Sciatic nerve (tissue), 2 donors: ENCODE measurements at regions not wholly inside any gene's neighbourhood (a gene's known extent, or its start where the extent isn't known, plus 50 kb on each side); places are given as distances from the start of the nearest gene placed in this dataset.

Experiments
- ATAC-seq: fragments of 200-7000 bp; cut with Tn5 transposase; one replicate; pipeline ENCODE4 v1.9.1; 2020; ENCODE audit warnings: mild to moderate bottlenecking, moderate library complexity
- DNase-seq: peaks from one replicate; pipeline ENCODE4 v3.0.0-alpha.2; 2020; ENCODE audit warnings: low spot score
- intact Hi-C: fragments of 100-400 bp; cut with DNase I; formaldehyde crosslinking; loops from one replicate; pipeline ENCODE4 v1.14.2; 2022
- donor health status: DM: no; HTN: no; CAD: no.
- donor health status: DM: no; HTN: no; CAD: no.

GRCh38 chr5:3912790-3913189 lies 317.2 kb downstream of the IRX1 start:
- ATAC-seq (no peak), DNase-seq (no peak)
- intact Hi-C loops = no loop called here

DNA sequence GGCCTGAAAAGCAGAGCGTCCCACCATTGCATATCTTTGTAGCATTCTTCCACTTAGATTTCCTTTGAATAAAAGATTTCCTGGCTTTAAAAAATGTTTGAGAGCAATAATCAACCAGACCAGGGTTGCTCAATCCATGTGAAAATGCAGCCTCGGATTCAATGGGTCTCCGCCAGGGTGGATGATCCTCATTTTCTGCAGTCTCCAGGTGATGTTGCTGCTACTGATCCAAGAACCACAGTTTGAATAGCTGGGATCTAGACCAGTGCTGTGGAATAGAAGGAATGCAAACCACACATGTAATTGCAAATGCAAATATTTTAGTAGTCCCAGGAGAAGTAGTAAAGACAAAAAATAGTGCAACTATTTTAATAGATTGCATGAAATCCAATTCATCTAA lies 317.6 kb downstream of the IRX1 start:
- DNase-seq = no peak
- peak; percentile 76 for ATAC-seq
- intact Hi-C loops = no loop called here

DNA sequence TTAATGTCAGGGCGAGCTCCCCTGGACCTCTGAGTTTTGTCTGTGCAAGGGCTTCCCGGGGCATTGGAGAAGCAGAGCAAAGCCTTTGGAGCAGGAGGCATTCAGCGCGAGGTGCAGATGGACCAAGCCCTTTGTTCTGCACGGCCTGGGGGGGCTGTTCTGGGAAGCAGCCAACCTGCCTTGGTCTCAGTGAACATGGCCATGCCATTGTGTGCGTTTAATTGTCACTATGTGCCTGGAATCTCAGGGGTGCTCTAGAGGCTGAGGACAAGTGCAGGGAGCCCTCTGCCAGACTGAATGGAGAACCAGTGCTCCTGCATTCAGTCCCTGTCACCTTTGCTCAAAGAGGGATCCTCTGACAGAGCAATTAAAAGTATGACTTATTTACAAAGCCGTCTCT lies 329.4 kb downstream of the IRX1 start:
- DNase-seq (no peak), ATAC-seq (no peak)
- intact Hi-C loops = no loop called here

DNA sequence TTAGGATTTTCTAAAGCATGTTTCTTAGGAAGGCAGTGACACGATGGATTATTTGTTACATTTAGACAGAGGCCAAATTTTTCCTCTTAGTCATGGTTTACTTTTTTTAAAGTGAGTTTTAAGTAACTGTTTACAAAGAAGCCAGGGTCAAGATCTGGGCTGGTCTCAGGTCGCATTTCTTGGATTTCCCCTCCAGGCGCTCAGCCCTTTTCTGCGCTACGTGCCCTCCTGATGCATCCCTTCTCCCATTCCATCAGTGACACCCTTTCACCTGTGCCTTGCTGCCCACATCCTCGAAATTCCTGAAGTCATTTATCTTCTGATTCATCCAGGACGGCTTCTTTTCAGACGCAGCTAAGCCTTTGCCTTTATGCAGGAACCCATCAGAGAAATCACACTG lies 330.3 kb downstream of the IRX1 start:
- intact Hi-C loops = no loop called here
- no peak for DNase-seq
- ATAC-seq = no peak

- intact Hi-C loops = no loop called here
- ATAC-seq = no peak
- DNase-seq = no peak
Measured at GRCh38 chr5:3929799-3930198, 334.2 kb downstream of the IRX1 start.

- DNase-seq = no peak
- intact Hi-C loops = no loop called here
- ATAC-seq = no peak
Measured at GRCh38 chr5:3931976-3932375, 336.3 kb downstream of the IRX1 start.

DNA sequence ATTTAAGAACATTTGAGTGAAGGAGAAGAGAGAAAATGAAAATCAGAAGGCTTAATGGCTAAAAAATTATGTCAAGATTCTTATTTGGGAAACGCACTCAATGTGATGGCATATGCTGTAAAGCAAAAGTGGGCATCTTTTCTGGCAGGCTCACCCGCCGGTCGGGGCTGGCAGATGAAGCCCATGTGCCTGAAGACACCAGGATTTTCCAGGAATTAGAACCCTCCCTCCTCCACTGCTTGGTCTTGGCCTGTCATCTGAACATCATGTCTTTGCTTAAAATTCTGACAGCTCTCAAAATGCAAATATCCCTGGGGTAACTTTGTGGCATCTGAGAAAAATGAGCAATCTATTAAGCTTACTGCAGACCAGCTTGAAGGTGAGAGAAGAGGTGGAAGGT lies 337.9 kb downstream of the IRX1 start:
- intact Hi-C loops = no loop called here
- ATAC-seq (no peak), DNase-seq (no peak)

GRCh38 chr5:3933966-3934365 lies 338.3 kb downstream of the IRX1 start:
- DNase-seq = no peak
- intact Hi-C loops = no loop called here
- no peak for ATAC-seq

- DNase-seq (no peak), ATAC-seq (no peak)
- intact Hi-C loops = no loop called here
Measured at GRCh38 chr5:3943859-3944258, 348.2 kb downstream of the IRX1 start.

GRCh38 chr5:3944930-3945329 lies 349.3 kb downstream of the IRX1 start:
- intact Hi-C loops = no loop called here
- DNase-seq (no peak), ATAC-seq (no peak)

DNA sequence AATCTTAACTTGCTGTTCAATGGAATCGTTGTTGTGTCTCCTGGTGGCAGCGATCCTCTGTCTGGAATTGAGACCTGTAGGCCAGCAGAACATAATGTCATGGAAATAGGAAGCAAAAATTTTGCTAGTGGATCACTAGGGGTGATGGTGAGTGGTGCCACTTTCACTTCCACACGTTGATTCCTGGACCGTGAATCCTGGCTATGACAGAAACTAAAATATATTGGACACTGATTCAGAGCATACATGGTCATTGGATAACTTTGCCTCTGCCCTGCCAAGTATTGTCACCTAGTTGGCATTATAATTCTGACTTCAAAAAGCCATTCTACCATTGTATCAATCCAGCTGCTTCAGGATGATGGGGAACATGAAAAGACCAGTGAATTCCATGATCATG lies 353.2 kb downstream of the IRX1 start:
- ATAC-seq = no peak
- DNase-seq = no peak

GRCh38 chr5:3954199-3954598 lies 358.6 kb downstream of the IRX1 start:
- ATAC-seq (no peak), DNase-seq (no peak)
- intact Hi-C loops = no loop called here

More for the DNA sequence above, 353.2 kb downstream of the IRX1 start:
- intact Hi-C loops = no loop called here

- no peak for DNase-seq
- intact Hi-C loops = no loop called here
- ATAC-seq = no peak
Measured at GRCh38 chr5:3954633-3955032, 359.0 kb downstream of the IRX1 start.

- ATAC-seq = no peak
- intact Hi-C loops = no loop called here
- DNase-seq = no peak
Measured at GRCh38 chr5:3957658-3958057, 362.0 kb downstream of the IRX1 start.

GRCh38 chr5:3958389-3958788 lies 362.8 kb downstream of the IRX1 start:
- DNase-seq (no peak), ATAC-seq (no peak)
- intact Hi-C loops = no loop called here

DNA sequence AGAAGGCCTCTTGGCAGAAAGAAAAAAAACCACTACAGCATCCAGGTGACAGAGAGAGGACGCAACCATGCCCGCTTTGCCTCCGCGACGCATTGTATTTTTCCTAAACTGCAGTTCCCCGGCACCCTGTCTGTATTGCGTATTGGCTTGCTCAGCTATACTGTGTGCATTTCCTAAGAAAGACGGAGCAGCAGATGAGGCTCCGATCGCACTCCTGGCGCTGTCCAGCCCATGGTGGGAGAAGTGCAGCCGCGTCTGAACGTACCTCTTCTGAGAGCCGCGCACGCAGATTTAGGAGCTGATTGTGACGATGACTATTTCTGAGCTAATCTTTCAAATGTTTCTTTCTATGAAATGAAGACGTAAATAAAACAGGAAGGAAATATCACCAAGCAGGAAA lies 366.5 kb downstream of the IRX1 start:
- no peak for ATAC-seq
- intact Hi-C loops = no loop called here
- no peak for DNase-seq

DNA sequence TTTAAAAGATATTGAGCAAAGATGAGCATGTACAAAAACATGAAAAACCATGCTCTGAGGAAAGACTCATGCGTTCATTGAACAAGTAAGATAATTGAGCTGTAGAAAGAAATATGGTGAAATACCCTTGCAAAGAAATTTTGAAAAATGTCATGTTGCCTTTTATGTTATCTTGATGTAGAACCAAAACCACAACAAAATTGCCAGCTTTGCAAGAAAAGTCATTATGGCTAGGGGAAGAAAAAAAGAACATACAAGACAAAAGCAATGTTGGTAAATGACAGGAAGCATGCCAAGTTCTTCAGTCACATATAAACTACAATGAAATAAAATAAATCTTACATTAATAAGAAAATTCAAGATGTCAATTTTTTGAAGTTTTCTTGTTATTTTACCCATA lies 368.0 kb downstream of the IRX1 start:
- intact Hi-C loops = no loop called here
- no peak for DNase-seq
- no peak for ATAC-seq

GRCh38 chr5:3980156-3980555 lies 384.5 kb downstream of the IRX1 start:
- DNase-seq = no peak
- no peak for ATAC-seq
- intact Hi-C loops = no loop called here

DNA sequence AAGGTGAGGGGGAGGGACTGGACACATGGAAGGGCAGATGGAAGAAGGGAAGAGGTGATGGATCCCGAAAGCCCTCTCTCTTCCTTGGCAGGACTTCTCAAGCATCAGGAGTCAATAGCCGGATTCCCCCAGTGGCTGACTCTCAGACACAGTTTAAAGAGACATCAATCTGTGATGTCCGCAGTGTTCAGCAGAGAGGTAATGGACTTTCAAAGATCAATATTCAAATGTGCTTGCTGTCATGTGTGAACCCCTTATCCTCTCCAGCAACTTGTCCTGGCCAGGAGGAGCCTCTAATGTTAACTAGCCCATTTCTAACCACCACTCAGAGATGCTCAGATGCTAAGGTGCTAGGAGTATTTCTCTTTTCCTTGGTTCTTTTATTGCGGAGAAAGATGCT lies 392.2 kb downstream of the IRX1 start:
- no peak for ATAC-seq
- DNase-seq = no peak
- intact Hi-C loops = no loop called here

- DNase-seq = no peak
- intact Hi-C loops = no loop called here
- ATAC-seq = peak; percentile 96
Measured at GRCh38 chr5:3993856-3994473, 398.3 kb downstream of the IRX1 start.

- intact Hi-C loops = no loop called here
- no peak for DNase-seq
- peak; percentile 65 for ATAC-seq
Measured at GRCh38 chr5:3994628-3995027, 399.0 kb downstream of the IRX1 start.
